PC-9 (cell line): ENCODE measurements at regions not wholly inside any gene's neighbourhood (a gene's known extent, or its start where the extent isn't known, plus 50 kb on each side); places are given as distances from the start of the nearest gene placed in this dataset.

Source experiments
- BruUV-seq: library from RNA; stranded (reverse); fragments of 400-500 nt; replicated peaks from 2 replicates; lab custom pipeline; 2021; lab: Mats Ljungman, UMichigan
- CTCF ChIA-PET: fragments of 300-600 bp; sonication (Branson Sonifier 250); formaldehyde crosslinking; loops from one replicate; lab custom pipeline; 2022; ENCODE audit warnings: antibody characterized with exemption; lab: Charles Lee
- POLR2A ChIA-PET: fragments of 300-600 bp; sonication (Branson Sonifier 250); formaldehyde crosslinking; loops from one replicate; lab custom pipeline; 2022; ENCODE audit warnings: antibody characterized with exemption; ENCODE audit not compliant: unreplicated experiment; lab: Charles Lee
- DNase-seq, 2 experiments: peaks; one replicate each; pipeline versions ENCODE4 v3.0.0 to v3.0.0-alpha.2; 2015 to 2022; ENCODE audit warnings: mixed read lengths in 1 of 2
- H2AFZ ChIP-seq: fragments of 200-600 bp; sonication (generic); 2 replicates; pipeline ENCODE4 v1.8.1; 2017; ENCODE audit warnings: antibody characterized with exemption
- H3F3A ChIP-seq: fragments of 200-600 bp; sonication (generic); 2 replicates; pipeline ENCODE4 v1.8.1; 2017; ENCODE audit warnings: antibody characterized with exemption, mild to moderate bottlenecking, low read depth; ENCODE audit not compliant: insufficient read depth
- H3K27ac ChIP-seq: fragments of 200-600 bp; sonication (generic); 2 replicates; pipeline ENCODE4 v1.6.1; 2016; ENCODE audit warnings: mixed run types
- H3K27me3 ChIP-seq: fragments of 200-600 bp; sonication (generic); 2 replicates; pipeline ENCODE4 v1.6.1; 2016; ENCODE audit warnings: low read depth, mixed run types; ENCODE audit not compliant: insufficient read depth
- H3K36me3 ChIP-seq: fragments of 200-600 bp; sonication (generic); 2 replicates; pipeline ENCODE4 v1.6.1; 2016; ENCODE audit warnings: low read depth, mixed run types
- H3K4me1 ChIP-seq: fragments of 200-600 bp; sonication (generic); replicated peaks from 2 replicates; pipeline ENCODE4 v1.6.1; 2016; ENCODE audit warnings: mixed run types; ENCODE audit not compliant: insufficient read depth
- H3K4me2 ChIP-seq: fragments of 200-600 bp; sonication (generic); 2 replicates; pipeline ENCODE4 v1.6.1; 2017; ENCODE audit warnings: mixed run types
- H3K4me3 ChIP-seq: fragments of 200-600 bp; sonication (generic); 2 replicates; pipeline ENCODE4 v1.6.1; 2016; ENCODE audit warnings: mixed run types
- H3K79me2 ChIP-seq: fragments of 200-600 bp; sonication (generic); 2 replicates; pipeline ENCODE4 v1.6.1; 2017; ENCODE audit warnings: low read depth, mixed run types
- H3K9me2 ChIP-seq: fragments of 200-600 bp; sonication (generic); 2 replicates; pipeline ENCODE4 v1.8.1; 2017; ENCODE audit warnings: mild to moderate bottlenecking; ENCODE audit not compliant: insufficient read depth
- H3K9me3 ChIP-seq: fragments of 200-600 bp; sonication (generic); 2 replicates; pipeline ENCODE4 v1.8.1; 2016; ENCODE audit warnings: low read depth; ENCODE audit not compliant: insufficient read depth
- H4K20me1 ChIP-seq: fragments of 200-600 bp; sonication (generic); 2 replicates; pipeline ENCODE4 v1.8.1; 2017; ENCODE audit not compliant: insufficient read depth
- EZH2 ChIP-seq: fragments of 200-600 bp; sonication (generic); IDR thresholded peaks from 2 replicates; pipeline ENCODE4 v1.8.0; 2017; ENCODE audit warnings: antibody characterized with exemption, low read depth
- intact Hi-C: fragments of 100-400 bp; cut with micrococcal nuclease; formaldehyde crosslinking; loops from one replicate; pipeline ENCODE4 v1.10.0; 2022; ENCODE audit not compliant: unreplicated experiment
- TF ChIP-seq, protein P1 (sequence below): fragments of 200-600 bp; sonication (generic); conservative IDR thresholded peaks from 2 replicates; pipeline ENCODE4 v1.6.1; 2017; ENCODE audit warnings: mixed run types, antibody characterized with exemption, mild to moderate bottlenecking, moderate library complexity

DNA sequence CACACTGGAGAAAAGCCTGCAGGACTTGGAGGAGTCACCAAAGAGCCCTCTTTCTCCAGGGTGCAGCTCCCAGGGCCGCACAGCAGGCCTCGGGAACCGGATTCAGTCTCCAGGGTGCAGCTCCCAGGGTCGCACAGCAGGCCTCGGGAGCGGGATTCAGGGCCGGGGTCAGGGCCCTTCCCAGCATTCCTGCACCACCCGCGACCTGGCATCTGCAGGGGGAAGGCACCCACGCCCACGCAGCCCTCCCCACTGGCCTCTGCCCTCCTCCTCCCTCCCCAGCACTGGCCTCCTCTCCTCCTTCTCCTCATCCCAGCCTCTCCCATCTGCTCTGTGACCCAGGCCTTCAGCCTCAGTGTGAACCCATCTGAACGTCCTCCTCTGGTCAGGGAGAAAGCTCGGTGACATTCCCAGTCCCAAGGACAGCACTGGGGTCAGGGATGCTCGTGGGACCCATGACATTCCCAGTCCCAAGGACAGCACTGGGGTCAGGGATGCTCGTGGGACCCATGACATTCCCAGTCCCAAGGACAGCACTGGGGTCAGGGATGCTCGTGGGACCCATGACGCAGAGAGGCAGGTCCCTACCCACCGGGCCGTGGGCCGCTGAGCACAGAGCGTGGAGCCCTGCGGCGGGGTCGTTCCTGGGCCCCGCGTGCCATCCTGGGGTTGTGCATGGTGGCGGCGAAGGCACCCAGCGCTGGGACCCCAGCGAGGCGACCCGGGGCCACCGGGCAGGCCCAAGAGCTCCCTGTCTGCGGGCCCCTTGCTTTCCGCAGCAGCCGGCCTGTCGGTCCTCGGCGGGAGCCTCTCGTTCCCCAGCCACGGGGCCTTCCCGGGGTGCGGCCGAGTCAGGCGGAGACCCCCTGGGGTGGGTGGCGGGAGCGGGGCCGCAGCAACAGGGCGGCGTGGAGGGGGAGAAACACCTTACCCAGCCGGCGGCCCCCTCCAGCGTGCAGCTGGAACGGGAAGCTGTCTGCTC is 550.2 kb upstream of the SALL3 start:
- H3K9me3 ChIP-seq = no peaks in the 10 kb centered on the region
- no peak for DNase-seq
- H2AFZ ChIP-seq = no peak overlapping the region
- TF ChIP-seq, protein P1, sequence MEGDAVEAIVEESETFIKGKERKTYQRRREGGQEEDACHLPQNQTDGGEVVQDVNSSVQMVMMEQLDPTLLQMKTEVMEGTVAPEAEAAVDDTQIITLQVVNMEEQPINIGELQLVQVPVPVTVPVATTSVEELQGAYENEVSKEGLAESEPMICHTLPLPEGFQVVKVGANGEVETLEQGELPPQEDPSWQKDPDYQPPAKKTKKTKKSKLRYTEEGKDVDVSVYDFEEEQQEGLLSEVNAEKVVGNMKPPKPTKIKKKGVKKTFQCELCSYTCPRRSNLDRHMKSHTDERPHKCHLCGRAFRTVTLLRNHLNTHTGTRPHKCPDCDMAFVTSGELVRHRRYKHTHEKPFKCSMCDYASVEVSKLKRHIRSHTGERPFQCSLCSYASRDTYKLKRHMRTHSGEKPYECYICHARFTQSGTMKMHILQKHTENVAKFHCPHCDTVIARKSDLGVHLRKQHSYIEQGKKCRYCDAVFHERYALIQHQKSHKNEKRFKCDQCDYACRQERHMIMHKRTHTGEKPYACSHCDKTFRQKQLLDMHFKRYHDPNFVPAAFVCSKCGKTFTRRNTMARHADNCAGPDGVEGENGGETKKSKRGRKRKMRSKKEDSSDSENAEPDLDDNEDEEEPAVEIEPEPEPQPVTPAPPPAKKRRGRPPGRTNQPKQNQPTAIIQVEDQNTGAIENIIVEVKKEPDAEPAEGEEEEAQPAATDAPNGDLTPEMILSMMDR = no peak
- TF ChIP-seq EZH2 = no peak
- peaks cover 86% of the 10 kb centered on the region for H3K27me3 ChIP-seq
- no peak overlapping the region for H3K4me2 ChIP-seq
- no TSS peak for BruUV-seq
- H3K79me2 ChIP-seq = no peaks in the 10 kb centered on the region
- no peaks in the 10 kb centered on the region for H3K9me2 ChIP-seq
- H3K27ac ChIP-seq = no peak overlapping the region
- POLR2A ChIA-PET = no interaction called here
- H3F3A ChIP-seq = no peaks in the 10 kb centered on the region
- intact Hi-C loops = no loop called here
- CTCF ChIA-PET = no interaction called here
- H3K4me1 ChIP-seq = no peaks in the 10 kb centered on the region
- no peak overlapping the region for H3K4me3 ChIP-seq
- no peaks in the 10 kb centered on the region for H3K36me3 ChIP-seq
- H4K20me1 ChIP-seq = no peaks in the 10 kb centered on the region

DNA sequence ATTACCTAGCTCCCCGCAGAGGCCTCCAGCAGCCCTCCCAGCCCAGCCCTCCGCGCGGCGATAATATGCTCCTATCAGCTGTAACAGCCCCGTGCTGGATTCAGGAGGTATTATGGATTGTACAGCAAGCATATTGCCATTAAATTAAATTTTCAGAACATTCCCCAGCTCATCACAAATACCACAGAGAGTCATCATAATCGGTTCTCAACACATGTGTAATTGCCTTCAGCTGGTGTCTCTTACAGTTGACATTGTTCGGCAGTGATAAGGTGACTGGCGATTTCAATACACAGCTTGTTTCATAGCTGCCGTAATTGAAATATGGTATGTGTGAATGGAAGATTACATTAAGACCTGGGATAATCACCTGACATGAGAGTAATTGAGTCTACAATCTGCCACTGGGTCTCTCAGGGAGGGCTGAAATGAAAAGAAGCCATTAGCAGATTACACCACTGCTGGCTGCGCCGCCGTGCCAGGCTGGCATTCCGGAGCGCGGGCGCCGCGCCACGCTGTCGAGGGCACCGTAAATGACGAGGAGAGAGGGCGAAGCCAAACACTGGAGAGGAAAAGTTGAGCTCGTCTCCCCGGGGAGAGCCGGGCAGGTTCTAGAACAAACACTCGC is 549.4 kb upstream of the SALL3 start:
- Histone ChIP-seq H3K27ac (no peak overlapping the region), H3K4me2 (no peak overlapping the region), H3K9me2 (no peaks in the 10 kb centered on the region), H3K27me3 (peaks cover 78% of the 10 kb centered on the region), H3K36me3 (no peaks in the 10 kb centered on the region), H3F3A (no peaks in the 10 kb centered on the region), H4K20me1 (no peaks in the 10 kb centered on the region), H3K4me1 (no peaks in the 10 kb centered on the region), H3K9me3 (no peaks in the 10 kb centered on the region), H3K79me2 (no peaks in the 10 kb centered on the region), H3K4me3 (no peak overlapping the region), H2AFZ (no peak overlapping the region)
- no peak for DNase-seq
- intact Hi-C loops = no loop called here
- ChIA-PET POLR2A (no interaction called here), CTCF (no interaction called here)
- no TSS peak for BruUV-seq
- TF ChIP-seq, protein P1 = no peak
- TF ChIP-seq EZH2 = no peak

DNA sequence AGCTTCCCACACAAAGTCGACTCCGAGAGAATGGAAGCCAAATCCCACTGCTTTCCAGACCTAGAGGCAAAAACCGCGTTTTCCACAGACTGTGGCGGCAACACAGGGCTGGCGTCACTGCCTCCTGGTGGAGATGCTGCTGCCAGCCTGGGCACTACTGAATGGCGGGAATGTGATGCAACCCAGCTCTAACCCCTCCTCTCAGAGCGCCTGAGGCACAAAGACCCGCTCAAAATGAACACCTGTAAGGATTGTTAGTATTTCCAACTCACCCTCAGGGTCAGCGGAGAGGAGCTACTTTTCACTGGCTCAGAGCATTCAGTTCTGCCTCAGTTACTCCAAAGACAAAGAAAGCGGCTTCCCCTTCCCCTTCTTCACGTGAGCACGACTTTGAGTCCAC is 548.0 kb upstream of the SALL3 start:
- Histone ChIP-seq H3K4me2 (no peak overlapping the region), H3K27me3 (peaks cover 72% of the 10 kb centered on the region), H3K9me3 (no peaks in the 10 kb centered on the region), H3K4me1 (no peaks in the 10 kb centered on the region), H2AFZ (no peak overlapping the region), H3K4me3 (no peak overlapping the region), H4K20me1 (no peaks in the 10 kb centered on the region), H3K36me3 (no peaks in the 10 kb centered on the region), H3K9me2 (no peaks in the 10 kb centered on the region), H3K79me2 (no peaks in the 10 kb centered on the region), H3K27ac (no peak overlapping the region), H3F3A (no peaks in the 10 kb centered on the region)
- TF ChIP-seq, protein P1 = no peak
- no peak for TF ChIP-seq EZH2
- DNase-seq = no peak
- intact Hi-C loops = no loop called here
- ChIA-PET POLR2A (no interaction called here), CTCF (no interaction called here)
- no TSS peak for BruUV-seq
